ENCODE measurements at regions not wholly inside any gene's neighbourhood (a gene's known extent, or its start where the extent isn't known, plus 50 kb on each side); places are given as distances from the start of the nearest gene placed in this dataset.

DNA sequence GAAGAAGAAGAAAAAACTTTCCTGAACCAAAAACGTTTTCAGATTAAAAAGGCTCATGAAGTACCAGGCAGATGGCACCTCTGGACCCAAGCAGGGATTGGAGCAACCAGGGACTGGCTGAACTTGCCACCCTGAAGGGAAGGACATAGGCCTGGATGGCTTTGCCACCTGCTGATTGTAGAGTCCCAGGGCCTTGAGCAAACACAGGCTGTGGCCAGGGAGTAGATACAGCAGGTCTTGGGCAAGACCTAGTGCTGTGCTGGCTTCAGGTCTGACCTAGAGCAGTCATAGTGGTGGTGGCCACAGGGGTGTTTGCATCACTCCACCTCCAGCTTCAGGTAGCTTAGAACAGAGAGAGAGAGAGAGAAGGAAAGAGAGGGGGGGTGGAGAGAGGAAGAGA lies 176.7 kb upstream of the FOXN2 start:
- no peak for TF ChIP-seq POLR2A (IDR thresholded peaks at IDR 0.05)
- TF ChIP-seq, protein P1, sequence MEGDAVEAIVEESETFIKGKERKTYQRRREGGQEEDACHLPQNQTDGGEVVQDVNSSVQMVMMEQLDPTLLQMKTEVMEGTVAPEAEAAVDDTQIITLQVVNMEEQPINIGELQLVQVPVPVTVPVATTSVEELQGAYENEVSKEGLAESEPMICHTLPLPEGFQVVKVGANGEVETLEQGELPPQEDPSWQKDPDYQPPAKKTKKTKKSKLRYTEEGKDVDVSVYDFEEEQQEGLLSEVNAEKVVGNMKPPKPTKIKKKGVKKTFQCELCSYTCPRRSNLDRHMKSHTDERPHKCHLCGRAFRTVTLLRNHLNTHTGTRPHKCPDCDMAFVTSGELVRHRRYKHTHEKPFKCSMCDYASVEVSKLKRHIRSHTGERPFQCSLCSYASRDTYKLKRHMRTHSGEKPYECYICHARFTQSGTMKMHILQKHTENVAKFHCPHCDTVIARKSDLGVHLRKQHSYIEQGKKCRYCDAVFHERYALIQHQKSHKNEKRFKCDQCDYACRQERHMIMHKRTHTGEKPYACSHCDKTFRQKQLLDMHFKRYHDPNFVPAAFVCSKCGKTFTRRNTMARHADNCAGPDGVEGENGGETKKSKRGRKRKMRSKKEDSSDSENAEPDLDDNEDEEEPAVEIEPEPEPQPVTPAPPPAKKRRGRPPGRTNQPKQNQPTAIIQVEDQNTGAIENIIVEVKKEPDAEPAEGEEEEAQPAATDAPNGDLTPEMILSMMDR (IDR thresholded peaks at IDR 0.05): peak in 1 of 4 donors; percentile 6

Data from right lobe of liver (tissue), 4 donors.